ENCODE measurements at regions not wholly inside any gene's neighbourhood (a gene's known extent, or its start where the extent isn't known, plus 50 kb on each side); places are given as distances from the start of the nearest gene placed in this dataset.

DNA sequence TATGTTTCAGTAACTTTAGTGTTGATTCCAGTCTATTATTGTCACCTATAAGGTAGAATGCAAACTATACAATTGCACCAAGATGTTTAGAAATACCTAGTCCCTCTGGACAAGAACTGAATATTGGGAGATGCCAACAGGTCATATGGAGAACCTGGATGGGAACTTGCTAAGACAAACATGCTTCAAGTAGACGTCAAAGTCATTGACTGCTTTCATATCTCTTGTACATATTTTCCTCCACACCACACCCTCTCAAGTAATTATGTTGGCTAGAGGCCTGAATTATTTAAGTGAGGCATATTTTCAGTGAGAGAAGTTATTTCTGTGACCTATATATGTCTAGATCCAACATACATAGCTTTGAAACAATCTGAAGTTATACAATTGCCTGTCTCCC lies 453.3 kb downstream of the ELAVL2 start:
- intact Hi-C loops (cut with DNase I), result no loop called here
- DNase-seq (no peak), ATAC-seq (no peak)
- Histone ChIP-seq H3K27ac (no peak overlapping the region), H3K4me1 (no peaks in the 10 kb centered on the region), H3K27me3 (no peaks in the 10 kb centered on the region), H3K4me3 (no peak overlapping the region), H3K36me3 (no peaks in the 10 kb centered on the region), H3K9me3 (peaks cover 0 to 8% (median 0%) of the 10 kb centered on the region in 11 donors)
- TF ChIP-seq, protein P1, sequence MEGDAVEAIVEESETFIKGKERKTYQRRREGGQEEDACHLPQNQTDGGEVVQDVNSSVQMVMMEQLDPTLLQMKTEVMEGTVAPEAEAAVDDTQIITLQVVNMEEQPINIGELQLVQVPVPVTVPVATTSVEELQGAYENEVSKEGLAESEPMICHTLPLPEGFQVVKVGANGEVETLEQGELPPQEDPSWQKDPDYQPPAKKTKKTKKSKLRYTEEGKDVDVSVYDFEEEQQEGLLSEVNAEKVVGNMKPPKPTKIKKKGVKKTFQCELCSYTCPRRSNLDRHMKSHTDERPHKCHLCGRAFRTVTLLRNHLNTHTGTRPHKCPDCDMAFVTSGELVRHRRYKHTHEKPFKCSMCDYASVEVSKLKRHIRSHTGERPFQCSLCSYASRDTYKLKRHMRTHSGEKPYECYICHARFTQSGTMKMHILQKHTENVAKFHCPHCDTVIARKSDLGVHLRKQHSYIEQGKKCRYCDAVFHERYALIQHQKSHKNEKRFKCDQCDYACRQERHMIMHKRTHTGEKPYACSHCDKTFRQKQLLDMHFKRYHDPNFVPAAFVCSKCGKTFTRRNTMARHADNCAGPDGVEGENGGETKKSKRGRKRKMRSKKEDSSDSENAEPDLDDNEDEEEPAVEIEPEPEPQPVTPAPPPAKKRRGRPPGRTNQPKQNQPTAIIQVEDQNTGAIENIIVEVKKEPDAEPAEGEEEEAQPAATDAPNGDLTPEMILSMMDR (IDR thresholded peaks at IDR 0.05), result no peak
- 18 to 37% methylated on average over 1 of the region's 1 CpG for WGBS, 2 donors

DNA sequence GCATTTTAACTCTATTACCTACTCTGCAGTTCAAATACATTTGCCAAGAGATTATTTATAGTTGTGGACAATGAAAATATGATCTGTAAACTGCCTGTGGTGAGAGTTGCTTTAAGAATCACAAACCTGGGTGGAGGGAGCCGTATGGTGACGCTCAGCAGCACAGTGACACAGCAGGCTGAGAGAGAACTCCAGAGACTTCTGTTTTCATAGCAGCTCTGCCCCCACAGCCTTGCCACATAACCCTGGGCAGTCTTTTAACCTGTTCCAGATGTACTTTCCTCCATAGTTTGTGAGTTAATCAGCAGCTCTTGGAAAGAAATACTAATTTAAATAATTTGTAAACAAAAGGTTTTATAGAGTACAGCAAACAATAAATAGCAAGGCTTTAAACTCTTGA lies 450.5 kb downstream of the ELAVL2 start:
- intact Hi-C loops (cut with DNase I), result no loop called here
- DNase-seq, result no peak
- H3K27me3 ChIP-seq, result no peaks in the 10 kb centered on the region
- no peak overlapping the region for H3K27ac ChIP-seq
- no peak for ATAC-seq
- H3K4me3 ChIP-seq, result no peak overlapping the region
- H3K4me1 ChIP-seq, result no peaks in the 10 kb centered on the region
- H3K9me3 ChIP-seq, result no peaks in the 10 kb centered on the region
- TF ChIP-seq, protein P1 (IDR thresholded peaks at IDR 0.05), result no peak
- H3K36me3 ChIP-seq, result no peaks in the 10 kb centered on the region
- 65 to 73% methylated on average over 2 of the region's 2 CpGs for WGBS, 2 donors

DNA sequence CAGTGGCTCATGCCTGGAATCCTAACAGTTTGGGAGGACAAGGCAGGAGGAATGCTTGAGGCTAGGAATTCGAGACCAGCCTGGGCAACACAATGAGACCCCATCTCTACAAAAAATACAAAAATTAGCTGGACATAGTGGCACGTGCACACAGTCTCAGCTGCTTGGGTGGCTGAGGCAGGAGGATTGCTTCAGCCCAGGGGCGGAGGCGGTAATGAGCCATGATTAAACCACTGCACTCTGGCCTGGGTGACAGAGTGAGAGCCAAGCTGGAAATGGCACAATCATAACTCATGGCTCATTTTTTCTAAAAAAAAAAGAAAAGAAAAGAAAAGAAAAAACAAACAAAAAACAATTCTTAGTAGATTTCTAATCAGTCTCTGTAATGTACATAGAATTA lies 446.2 kb downstream of the ELAVL2 start:
- no peaks in the 10 kb centered on the region for H3K36me3 ChIP-seq
- WGBS, 2 donors, result 74 to 76% methylated on average over 4 of the region's 4 CpGs
- DNase-seq (no peak), ATAC-seq (no peak)
- no peak overlapping the region for H3K27ac ChIP-seq
- TF ChIP-seq, protein P1 (IDR thresholded peaks at IDR 0.05), result no peak
- no peaks in the 10 kb centered on the region for H3K4me1 ChIP-seq
- H3K27me3 ChIP-seq, result no peaks in the 10 kb centered on the region
- H3K9me3 ChIP-seq, result peaks cover 0 to 8% (median 0%) of the 10 kb centered on the region in 11 donors
- H3K4me3 ChIP-seq, result no peak overlapping the region
- intact Hi-C loops (cut with DNase I), result no loop called here

DNA sequence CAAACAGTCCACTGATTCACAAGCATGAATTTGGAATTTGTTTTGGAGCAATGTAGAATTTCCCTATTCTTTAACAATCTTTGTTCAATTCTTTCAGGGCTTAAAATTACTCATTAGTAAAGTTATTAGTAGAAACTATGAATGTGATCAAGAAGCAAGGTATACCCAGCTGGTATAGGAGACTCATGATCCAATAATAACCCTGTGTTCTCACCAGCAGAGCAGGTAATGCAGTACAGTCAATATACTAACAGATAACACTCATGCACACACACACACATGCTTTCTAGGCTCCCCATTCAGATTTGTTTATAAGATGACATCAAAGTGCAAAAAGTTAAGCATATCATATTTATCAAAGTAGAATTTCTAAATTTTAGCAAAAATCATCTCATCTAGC lies 445.2 kb downstream of the ELAVL2 start:
- H3K27ac ChIP-seq, result no peak overlapping the region
- H3K27me3 ChIP-seq, result no peaks in the 10 kb centered on the region
- ATAC-seq, result no peak
- no peaks in the 10 kb centered on the region for H3K36me3 ChIP-seq
- TF ChIP-seq, protein P1 (IDR thresholded peaks at IDR 0.05), result no peak
- H3K4me1 ChIP-seq, result no peaks in the 10 kb centered on the region
- no peak for DNase-seq
- intact Hi-C loops (cut with DNase I), result no loop called here
- peaks cover 0 to 8% (median 0%) of the 10 kb centered on the region in 11 donors for H3K9me3 ChIP-seq
- H3K4me3 ChIP-seq, result no peak overlapping the region

DNA sequence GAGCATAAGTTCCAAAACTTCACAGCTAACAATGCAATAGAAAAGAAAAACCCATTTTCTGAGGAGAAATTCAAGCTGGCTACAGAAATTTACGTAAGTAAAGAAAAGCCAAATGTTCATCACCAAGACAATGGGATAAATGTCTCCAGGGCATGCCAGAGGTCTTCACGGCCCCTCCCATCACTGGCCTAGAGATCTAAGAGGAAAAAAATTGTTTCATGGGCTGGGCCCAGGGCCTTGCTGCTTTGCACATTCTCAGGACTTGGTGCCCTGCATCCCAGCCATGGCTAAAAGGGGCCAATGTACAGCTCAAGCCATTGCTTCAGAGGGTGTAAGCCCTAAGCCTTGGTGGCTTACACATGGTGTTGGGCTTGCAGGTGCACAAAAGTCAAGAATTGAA lies 443.6 kb downstream of the ELAVL2 start:
- Histone ChIP-seq H3K36me3 (no peaks in the 10 kb centered on the region), H3K4me1 (no peaks in the 10 kb centered on the region), H3K4me3 (no peak overlapping the region), H3K27ac (no peak overlapping the region), H3K9me3 (peaks cover 0 to 8% (median 0%) of the 10 kb centered on the region in 11 donors), H3K27me3 (no peaks in the 10 kb centered on the region)
- DNase-seq, result no peak
- WGBS, 2 donors, result 80% methylated on average over 2 of the region's 2 CpGs
- no peak for ATAC-seq
- intact Hi-C loops (cut with DNase I), result no loop called here
- TF ChIP-seq, protein P1 (IDR thresholded peaks at IDR 0.05), result no peak

Measured in heart right ventricle (tissue), 16 donors.